Lower leg skin (tissue), 3 donors: ENCODE measurements at regions not wholly inside any gene's neighbourhood (a gene's known extent, or its start where the extent isn't known, plus 50 kb on each side); places are given as distances from the start of the nearest gene placed in this dataset.

ENCODE experiments used
- CTCF ChIP-seq, 3 donors: fragments of 450-650 bp; IDR thresholded peaks; one replicate each; pipeline ENCODE4 v1.5.1; 2016; ENCODE audit warnings: antibody characterized with exemption in 3 of 3, mild to moderate bottlenecking in 3 of 3, moderate library complexity in 2 of 3
- POLR2A ChIP-seq, 2 donors: fragments of 450-650 bp; IDR thresholded peaks; one replicate each; pipeline ENCODE4 v1.6.1; 2016 to 2017; ENCODE audit warnings: antibody characterized with exemption in 2 of 2, mild to moderate bottlenecking in 1 of 2, moderate library complexity in 1 of 2

GRCh38 chr1:65075123-65075976 is 72.7 kb upstream of the AK4 start:
- peak in 1 of 3 donors; percentile 14 for TF ChIP-seq CTCF (IDR thresholded peaks at IDR 0.05)
- TF ChIP-seq POLR2A (IDR thresholded peaks at IDR 0.05): no peak
